DOHH2 (cell line): ENCODE measurements at regions not wholly inside any gene's neighbourhood (a gene's known extent, or its start where the extent isn't known, plus 50 kb on each side); places are given as distances from the start of the nearest gene placed in this dataset.

Experiments used
- EZH2phosphoT487 ChIP-seq: fragments of 200-600 bp; sonication (generic); IDR thresholded peaks from 2 replicates; pipeline ENCODE4 v1.6.1; 2017; ENCODE audit warnings: borderline replicate concordance, mild to moderate bottlenecking, antibody characterized with exemption, low read length, moderate library complexity, mixed read lengths
- TF ChIP-seq, protein P1 (sequence below): fragments of 200-600 bp; sonication (generic); IDR thresholded peaks from one replicate; pipeline ENCODE4 v1.5.1; 2014; ENCODE audit warnings: antibody characterized with exemption, mild to moderate bottlenecking, low read depth, low read length; ENCODE audit not compliant: poor library complexity, severe bottlenecking

DNA sequence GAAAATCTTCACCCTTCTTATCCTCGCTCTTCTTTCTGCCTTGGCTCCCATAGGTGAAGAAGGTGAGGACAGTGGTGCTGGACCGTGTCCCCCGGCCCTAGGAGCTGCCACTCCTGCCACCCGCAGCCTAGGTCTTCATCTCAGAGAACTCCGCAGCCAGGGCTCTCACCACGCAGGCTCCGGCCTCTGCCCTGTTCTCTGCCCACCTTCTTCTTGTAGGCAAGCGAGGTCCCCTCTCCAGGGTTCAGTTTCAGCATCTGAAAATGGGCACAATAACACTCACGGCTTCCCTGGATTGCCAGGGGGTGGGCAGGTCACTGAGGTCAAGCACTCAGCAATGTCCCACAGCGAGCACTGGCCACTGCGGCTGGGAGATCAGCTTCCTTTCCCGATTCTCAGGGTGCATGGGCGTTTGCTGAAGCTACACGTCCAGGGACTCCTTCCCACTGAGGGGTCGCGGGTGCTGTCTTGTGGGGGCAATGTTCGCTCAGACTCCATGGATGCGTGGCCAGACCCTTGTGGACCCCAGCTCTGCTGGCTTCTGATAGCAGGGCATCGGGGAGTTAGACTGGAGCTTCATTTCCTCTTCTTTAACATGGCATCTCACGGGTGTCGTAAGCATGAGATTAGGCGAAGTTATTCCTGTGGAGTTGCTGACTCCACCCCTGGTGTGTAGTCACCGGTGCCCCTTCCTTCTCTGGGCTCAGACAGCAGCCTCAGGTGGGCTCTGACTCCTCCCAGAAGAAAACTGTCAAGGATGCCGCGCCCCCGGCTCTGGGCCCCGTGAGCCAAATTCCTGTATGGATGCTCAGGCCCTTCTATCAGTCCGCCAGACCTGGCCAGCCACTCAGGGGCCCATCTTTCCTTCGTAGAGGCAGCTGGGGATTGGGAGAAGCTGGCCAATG lies 145.1 kb upstream of the IRX2 start:
- TF ChIP-seq EZH2phosphoT487: no peak
- TF ChIP-seq, protein P1, sequence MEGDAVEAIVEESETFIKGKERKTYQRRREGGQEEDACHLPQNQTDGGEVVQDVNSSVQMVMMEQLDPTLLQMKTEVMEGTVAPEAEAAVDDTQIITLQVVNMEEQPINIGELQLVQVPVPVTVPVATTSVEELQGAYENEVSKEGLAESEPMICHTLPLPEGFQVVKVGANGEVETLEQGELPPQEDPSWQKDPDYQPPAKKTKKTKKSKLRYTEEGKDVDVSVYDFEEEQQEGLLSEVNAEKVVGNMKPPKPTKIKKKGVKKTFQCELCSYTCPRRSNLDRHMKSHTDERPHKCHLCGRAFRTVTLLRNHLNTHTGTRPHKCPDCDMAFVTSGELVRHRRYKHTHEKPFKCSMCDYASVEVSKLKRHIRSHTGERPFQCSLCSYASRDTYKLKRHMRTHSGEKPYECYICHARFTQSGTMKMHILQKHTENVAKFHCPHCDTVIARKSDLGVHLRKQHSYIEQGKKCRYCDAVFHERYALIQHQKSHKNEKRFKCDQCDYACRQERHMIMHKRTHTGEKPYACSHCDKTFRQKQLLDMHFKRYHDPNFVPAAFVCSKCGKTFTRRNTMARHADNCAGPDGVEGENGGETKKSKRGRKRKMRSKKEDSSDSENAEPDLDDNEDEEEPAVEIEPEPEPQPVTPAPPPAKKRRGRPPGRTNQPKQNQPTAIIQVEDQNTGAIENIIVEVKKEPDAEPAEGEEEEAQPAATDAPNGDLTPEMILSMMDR: no peak
